ENCODE measurements at regions not wholly inside any gene's neighbourhood (a gene's known extent, or its start where the extent isn't known, plus 50 kb on each side); places are given as distances from the start of the nearest gene placed in this dataset.

DNA sequence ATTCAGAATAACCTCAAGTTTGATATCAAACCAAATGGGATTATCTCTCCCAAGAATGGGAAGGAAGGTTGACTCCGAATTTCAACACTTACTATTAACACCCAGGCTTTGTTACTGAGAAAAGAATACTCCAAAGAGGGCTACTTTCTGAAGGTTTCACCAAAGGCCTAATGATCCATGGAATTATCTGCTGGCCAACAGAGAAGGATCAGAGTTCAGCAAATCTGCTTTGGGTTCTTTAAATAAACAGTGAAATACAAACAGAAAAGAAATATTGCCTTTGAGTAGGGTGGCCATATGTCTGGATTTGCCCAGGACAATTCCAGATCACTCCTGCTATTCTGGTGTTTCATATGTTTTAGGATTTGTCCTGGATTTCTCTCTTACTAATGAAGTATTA lies 564.5 kb upstream of the PSMD7 start:
- Mint-ChIP-seq H3K4me3 (no peak overlapping the region), H3K27me3 (no peaks in the 10 kb centered on the region), H3K4me1 (peaks cover 5% of the 10 kb centered on the region), H3K27ac (no peak overlapping the region), H3K9me3 (peaks cover 9% of the 10 kb centered on the region), H3K36me3 (ENCODE audit: low read depth) (no peaks in the 10 kb centered on the region)
- no peak for ATAC-seq
- no peak for DNase-seq

DNA sequence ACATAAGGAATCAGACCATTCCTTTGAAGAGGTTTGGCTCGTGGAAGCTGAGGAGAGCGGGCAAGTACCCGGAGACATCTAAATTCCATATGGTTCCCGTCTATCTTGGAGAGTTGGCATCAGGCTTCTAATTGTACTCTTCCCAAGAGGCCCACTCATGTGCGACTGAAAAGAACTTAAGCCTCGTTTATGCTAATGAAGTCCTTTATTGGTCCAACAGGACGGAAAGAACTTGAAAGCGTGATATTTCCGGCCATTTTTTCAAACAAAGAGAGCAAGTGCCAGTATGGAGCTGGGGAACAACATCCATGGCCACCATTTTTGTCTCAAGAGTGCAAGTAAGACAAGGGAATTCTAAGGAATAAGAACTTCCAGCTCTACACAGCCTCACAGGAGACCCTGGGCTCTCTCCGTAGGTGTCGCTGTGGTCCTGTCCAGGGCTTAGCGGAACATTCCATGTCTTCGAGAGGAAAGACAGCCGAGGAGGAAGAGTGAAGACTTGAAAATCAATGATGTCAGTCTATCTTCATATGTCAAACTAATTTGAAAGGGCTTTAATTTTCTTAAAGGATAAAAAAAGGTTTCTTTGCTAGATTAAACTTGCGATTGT lies 566.0 kb upstream of the PSMD7 start:
- ATAC-seq (no peak), DNase-seq (no peak)
- H3K27ac Mint-ChIP-seq, result no peak overlapping the region
- peaks cover 4% of the 10 kb centered on the region for H3K4me1 Mint-ChIP-seq
- H3K9me3 Mint-ChIP-seq, result peaks cover 4% of the 10 kb centered on the region
- H3K4me3 Mint-ChIP-seq, result no peak overlapping the region
- no peaks in the 10 kb centered on the region for H3K27me3 Mint-ChIP-seq
- no peaks in the 10 kb centered on the region for H3K36me3 Mint-ChIP-seq (ENCODE audit: low read depth)

DNA sequence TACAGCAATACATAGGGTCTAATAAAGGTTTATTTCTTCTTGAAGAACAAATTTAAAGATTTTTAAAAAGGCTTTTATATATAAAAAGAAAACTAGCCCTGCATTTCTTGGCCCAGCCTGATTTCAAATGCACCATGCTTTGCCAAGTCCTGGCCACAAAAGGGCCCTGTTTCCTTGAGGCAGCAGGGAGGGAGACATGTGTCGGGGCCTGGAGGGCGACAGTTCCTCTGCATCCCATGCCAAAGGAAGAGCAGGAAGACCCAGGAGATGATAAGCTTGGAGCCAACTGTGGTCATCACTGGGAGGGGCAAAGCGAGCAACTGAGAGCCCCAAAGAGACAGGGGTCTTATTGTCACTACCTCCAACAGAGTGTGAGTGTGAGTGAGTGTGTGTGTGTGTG lies 571.5 kb upstream of the PSMD7 start:
- H3K9me3 Mint-ChIP-seq, result no peaks in the 10 kb centered on the region
- H3K27me3 Mint-ChIP-seq, result peaks cover 3% of the 10 kb centered on the region
- no peaks in the 10 kb centered on the region for H3K4me1 Mint-ChIP-seq
- ATAC-seq, result no peak
- no peak overlapping the region for H3K27ac Mint-ChIP-seq
- H3K36me3 Mint-ChIP-seq (ENCODE audit: low read depth), result no peaks in the 10 kb centered on the region
- no peak for DNase-seq
- no peak overlapping the region for H3K4me3 Mint-ChIP-seq

DNA sequence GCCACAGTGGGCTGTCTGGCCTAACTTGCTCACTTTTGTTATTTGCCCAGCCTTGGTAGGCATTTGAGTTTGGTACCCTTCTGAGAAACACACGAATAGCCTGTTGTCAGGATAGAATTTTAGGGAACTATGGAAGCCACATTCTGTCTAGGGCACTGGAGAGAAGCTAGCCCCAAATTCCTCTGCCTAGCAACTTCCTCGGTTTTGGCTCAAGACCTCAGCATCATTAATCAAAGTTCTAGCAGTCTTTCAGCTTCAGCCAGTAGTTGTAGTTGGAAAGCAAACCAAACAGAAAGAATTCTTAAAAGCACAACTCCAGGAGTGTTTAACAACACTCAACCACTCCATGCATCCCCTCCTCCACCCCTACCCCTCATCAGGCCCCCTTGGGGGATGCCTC lies 572.1 kb upstream of the PSMD7 start:
- DNase-seq (no peak), ATAC-seq (no peak)
- Mint-ChIP-seq H3K27ac (no peak overlapping the region), H3K36me3 (ENCODE audit: low read depth) (no peaks in the 10 kb centered on the region), H3K4me3 (no peak overlapping the region), H3K4me1 (no peaks in the 10 kb centered on the region), H3K9me3 (no peaks in the 10 kb centered on the region), H3K27me3 (peaks cover 3% of the 10 kb centered on the region)

DNA sequence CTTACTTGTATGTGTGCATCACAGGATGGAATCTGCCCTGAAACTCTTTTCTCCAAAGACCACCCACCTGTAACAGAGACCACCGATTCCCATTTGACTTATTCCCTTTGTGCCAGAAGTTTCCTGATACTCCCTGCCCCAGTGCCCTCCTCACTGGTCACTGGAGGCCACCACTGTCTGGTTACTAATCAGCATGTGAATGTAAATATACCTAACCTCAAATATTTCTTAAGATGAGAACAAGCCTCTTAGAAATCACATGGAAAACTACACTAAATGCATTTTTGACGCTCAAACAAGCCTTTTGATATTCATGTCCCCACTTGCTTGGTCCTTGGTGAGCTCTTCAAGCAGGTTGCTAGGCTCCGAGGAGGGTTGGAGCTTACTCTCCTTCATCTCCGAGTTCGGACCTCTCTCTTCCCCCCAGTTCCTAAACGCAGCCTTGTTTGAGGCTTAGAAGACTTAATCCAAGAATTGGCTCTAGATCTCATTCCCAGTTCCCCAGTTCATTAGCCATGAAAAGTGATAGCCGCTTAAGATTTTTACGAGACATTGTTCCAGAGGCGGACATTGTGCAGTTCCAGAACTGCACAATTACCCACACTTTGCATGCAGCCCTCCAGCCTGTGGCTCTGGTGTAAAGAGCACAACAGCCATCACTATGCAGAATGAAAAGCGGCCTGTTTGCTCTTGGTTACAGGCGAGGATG lies 579.2 kb upstream of the PSMD7 start:
- Mint-ChIP-seq H3K4me1 (no peaks in the 10 kb centered on the region), H3K27me3 (peaks cover 3% of the 10 kb centered on the region), H3K36me3 (ENCODE audit: low read depth) (no peaks in the 10 kb centered on the region), H3K27ac (no peak overlapping the region), H3K4me3 (no peak overlapping the region), H3K9me3 (no peaks in the 10 kb centered on the region)
- DNase-seq, result no peak
- no peak for ATAC-seq

DNA sequence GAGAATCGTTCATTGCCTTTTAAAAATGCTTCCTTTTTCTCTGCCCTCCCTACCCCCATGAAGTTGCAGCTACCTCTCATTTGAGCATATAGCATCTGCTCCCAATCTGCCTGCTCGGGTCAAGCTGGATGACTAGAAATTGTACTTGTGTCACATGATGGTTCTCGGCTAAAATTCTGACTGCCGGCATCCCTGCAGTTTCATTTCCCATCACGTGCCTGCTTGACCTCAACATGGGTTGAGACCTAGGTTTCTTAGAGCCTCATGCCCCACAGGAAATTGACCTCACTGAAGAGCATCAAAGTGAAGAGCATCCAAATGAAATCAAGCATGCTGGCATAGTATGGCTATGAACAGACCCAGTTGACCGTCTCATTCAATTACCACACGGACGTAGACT lies 581.6 kb upstream of the PSMD7 start:
- H3K36me3 Mint-ChIP-seq (ENCODE audit: low read depth), result no peaks in the 10 kb centered on the region
- ATAC-seq (no peak), DNase-seq (no peak)
- H3K27me3 Mint-ChIP-seq, result no peaks in the 10 kb centered on the region
- H3K9me3 Mint-ChIP-seq, result no peaks in the 10 kb centered on the region
- H3K27ac Mint-ChIP-seq, result no peak overlapping the region
- H3K4me3 Mint-ChIP-seq, result no peak overlapping the region
- no peaks in the 10 kb centered on the region for H3K4me1 Mint-ChIP-seq

DNA sequence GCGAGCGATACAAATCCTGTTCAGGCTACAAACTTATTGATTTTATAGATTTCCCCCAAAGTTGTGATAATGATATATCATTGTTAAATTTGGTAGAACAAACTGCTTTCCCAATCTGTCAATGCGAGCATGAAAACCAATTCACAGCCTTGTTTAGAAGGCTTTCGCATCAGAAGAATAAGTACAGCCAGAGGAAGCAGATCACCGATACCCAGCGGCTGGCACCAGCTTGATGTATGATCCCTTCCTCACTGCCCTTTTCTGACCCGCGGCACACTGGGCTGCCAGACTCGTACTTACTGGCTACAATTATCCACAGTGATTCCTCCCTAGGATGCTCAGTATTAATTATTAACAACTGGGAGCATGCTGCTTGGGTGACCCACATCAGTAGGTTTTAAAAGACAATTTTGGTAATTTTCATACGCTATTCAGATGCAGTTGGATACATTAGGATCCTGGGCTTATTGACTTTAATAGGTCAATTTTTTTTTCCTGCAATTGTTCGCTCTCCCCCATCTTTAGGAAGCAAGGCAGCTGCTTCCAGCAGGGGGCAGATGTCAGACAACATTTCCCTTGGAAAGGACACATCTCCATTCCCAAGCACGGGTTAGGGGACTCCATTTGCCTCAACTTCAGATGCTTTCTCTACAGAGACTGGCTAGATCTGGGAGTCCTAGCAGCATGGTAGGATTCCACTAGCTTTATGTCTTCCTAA lies 582.7 kb upstream of the PSMD7 start:
- DNase-seq (no peak), ATAC-seq (no peak)
- no peaks in the 10 kb centered on the region for H3K4me1 Mint-ChIP-seq
- H3K27me3 Mint-ChIP-seq, result no peaks in the 10 kb centered on the region
- no peaks in the 10 kb centered on the region for H3K36me3 Mint-ChIP-seq (ENCODE audit: low read depth)
- H3K27ac Mint-ChIP-seq, result no peak overlapping the region
- H3K4me3 Mint-ChIP-seq, result no peak overlapping the region
- peaks cover 2% of the 10 kb centered on the region for H3K9me3 Mint-ChIP-seq

DNA sequence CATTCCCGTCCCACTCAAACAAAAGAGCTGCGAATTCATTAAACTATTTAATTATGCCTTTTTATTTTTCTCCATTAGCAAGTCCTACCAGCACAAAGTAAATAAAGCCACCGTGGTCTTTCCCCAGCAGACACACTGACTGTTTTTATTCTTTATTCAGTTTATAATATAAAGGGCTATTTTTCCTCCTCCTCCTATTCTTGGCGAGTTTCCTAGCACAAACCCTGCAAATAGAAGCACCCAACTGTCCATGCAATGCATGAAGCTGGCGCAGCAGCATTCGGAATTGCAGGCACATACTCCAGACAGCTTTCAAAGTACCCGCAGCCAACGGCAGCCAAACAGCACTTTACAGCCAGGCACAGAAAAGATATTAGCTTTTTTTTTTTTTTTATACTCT lies 583.4 kb upstream of the PSMD7 start:
- H3K27me3 Mint-ChIP-seq, result no peaks in the 10 kb centered on the region
- no peak for ATAC-seq

DNA sequence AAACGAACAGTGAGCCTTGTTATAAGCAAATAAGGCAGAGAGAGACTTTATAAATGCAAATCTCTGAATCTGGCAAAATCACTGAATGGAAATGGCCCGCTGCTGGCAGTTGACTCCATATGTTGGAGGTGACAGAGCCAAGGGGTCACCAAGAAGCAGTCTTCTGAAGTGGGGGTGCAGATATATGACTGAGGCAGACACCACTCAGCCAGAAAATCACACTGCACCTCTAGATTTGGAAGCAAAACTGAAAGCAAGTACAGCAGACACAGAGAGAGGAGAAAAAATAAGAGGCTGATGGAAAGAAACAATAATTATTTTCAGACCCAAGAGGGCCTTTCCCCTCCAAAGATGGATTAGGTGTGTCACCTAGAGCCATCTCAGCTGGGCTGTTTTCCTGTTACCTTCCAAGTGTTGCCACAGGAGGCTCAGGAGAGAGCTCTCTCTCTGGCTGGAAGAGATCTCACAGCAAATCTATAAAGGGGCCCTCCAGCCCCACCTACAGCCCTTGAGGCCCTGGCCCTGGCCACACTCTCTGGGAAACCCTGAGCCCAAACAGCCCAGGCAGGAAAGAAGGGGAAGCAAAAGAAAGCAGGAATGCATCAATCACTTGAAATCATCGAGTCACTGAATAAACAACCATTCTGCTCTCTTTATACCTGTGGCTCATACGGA lies 585.1 kb upstream of the PSMD7 start:
- Mint-ChIP-seq H3K4me3 (no peak overlapping the region), H3K9me3 (peaks cover 4% of the 10 kb centered on the region), H3K4me1 (no peaks in the 10 kb centered on the region), H3K27me3 (peaks cover 3% of the 10 kb centered on the region), H3K36me3 (ENCODE audit: low read depth) (no peaks in the 10 kb centered on the region), H3K27ac (no peak overlapping the region)
- no peak for DNase-seq
- no peak for ATAC-seq

More for the DNA sequence above, 583.4 kb upstream of the PSMD7 start:
- H3K4me1 Mint-ChIP-seq, result no peaks in the 10 kb centered on the region
- H3K36me3 Mint-ChIP-seq (ENCODE audit: low read depth), result no peaks in the 10 kb centered on the region
- DNase-seq, result no peak
- no peak overlapping the region for H3K27ac Mint-ChIP-seq
- peaks cover 4% of the 10 kb centered on the region for H3K9me3 Mint-ChIP-seq
- H3K4me3 Mint-ChIP-seq, result no peak overlapping the region

DNA sequence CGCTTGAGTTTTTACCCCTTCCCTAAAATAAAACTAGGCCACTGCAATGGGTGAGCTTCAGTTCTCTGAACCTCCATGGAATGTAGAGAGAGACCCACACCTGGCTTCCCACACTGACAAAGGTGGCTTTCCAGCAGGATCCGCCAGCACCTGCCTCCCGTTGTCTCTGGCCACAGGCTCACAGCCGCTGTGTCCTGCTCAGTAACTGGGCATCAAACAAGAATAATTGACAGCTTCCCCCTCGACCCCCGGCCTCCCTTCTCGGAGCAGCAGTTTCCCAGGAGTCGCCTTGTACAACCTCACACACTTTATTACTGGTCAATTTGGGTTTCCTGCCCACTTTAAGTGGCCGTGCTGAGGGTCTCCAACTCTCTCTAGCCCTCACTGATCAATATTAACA lies 586.1 kb upstream of the PSMD7 start:
- ATAC-seq, result no peak
- Mint-ChIP-seq H3K9me3 (peaks cover 4% of the 10 kb centered on the region), H3K27me3 (peaks cover 5% of the 10 kb centered on the region), H3K27ac (no peak overlapping the region), H3K4me1 (no peaks in the 10 kb centered on the region), H3K4me3 (no peak overlapping the region), H3K36me3 (ENCODE audit: low read depth) (no peaks in the 10 kb centered on the region)
- DNase-seq, result no peak

DNA sequence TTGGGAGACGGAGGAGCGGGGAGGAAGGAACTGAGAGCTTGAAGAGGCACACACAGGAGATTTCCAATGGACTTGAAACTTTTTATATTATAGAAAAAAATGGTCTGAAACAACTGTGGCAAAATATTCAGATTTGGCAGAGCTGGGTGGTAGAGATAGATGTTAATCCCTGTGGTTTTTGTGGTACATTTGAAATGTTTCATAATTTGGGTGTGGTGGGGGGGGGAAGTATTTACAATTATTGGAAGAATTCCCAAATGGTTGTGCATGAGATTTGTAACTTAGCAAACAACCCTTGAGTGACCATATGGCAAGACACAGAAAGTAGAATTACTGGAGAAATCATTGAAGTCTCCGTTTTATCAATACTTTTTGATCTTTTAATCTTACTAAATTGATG lies 588.8 kb upstream of the PSMD7 start:
- no peak for DNase-seq
- no peak overlapping the region for H3K27ac Mint-ChIP-seq

DNA sequence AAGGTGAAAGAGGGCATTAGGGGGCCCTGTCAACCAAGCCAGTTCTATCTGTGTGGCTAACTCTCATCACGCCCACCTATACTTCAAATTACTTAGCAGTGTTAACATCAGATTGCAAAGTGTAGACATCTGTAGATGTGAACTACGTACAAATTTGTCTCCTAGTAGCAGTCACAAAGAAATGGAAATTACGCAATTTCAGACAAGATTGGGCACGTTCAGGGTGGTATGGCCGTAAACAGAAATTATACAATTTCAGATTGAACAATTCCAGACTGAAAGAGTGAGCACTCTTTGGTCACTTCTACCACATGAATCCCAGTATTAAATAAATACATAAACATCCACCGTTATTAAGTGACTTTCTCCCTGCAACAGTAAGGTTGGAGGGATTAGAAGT lies 592.7 kb upstream of the PSMD7 start:
- peaks cover 7% of the 10 kb centered on the region for H3K27me3 Mint-ChIP-seq
- no peaks in the 10 kb centered on the region for H3K4me1 Mint-ChIP-seq
- ATAC-seq, result no peak
- DNase-seq, result no peak
- no peak overlapping the region for H3K27ac Mint-ChIP-seq
- no peak overlapping the region for H3K4me3 Mint-ChIP-seq
- peaks cover 1% of the 10 kb centered on the region for H3K9me3 Mint-ChIP-seq
- H3K36me3 Mint-ChIP-seq (ENCODE audit: low read depth), result no peaks in the 10 kb centered on the region

More for the DNA sequence above, 588.8 kb upstream of the PSMD7 start:
- Mint-ChIP-seq H3K4me3 (no peak overlapping the region), H3K4me1 (no peaks in the 10 kb centered on the region), H3K36me3 (ENCODE audit: low read depth) (no peaks in the 10 kb centered on the region), H3K27me3 (peaks cover 5% of the 10 kb centered on the region), H3K9me3 (peaks cover 4% of the 10 kb centered on the region)
- ATAC-seq, result no peak

DNA sequence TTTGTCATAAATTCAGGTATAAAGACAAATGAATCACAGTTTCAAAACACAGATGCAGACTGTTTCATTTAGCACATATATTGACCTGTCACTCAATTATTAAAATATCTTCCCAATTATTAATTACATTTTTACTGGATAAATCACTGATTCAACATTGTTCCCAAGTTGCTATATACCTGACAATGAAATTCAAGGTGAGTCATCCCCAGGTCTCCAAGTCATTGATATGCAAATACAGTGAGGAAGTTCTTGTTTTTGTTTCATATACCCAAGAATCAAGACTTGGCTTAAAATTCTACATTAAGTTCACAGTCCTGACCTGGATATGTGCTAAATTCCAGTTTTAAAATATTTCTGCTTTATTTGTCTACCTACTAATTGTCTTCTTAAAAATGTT lies 599.3 kb upstream of the PSMD7 start:
- peaks cover 1% of the 10 kb centered on the region for H3K27me3 Mint-ChIP-seq
- no peaks in the 10 kb centered on the region for H3K9me3 Mint-ChIP-seq
- H3K4me3 Mint-ChIP-seq, result no peak overlapping the region
- no peak for ATAC-seq
- H3K27ac Mint-ChIP-seq, result no peak overlapping the region
- no peak for DNase-seq
- no peaks in the 10 kb centered on the region for H3K36me3 Mint-ChIP-seq (ENCODE audit: low read depth)
- no peaks in the 10 kb centered on the region for H3K4me1 Mint-ChIP-seq

DNA sequence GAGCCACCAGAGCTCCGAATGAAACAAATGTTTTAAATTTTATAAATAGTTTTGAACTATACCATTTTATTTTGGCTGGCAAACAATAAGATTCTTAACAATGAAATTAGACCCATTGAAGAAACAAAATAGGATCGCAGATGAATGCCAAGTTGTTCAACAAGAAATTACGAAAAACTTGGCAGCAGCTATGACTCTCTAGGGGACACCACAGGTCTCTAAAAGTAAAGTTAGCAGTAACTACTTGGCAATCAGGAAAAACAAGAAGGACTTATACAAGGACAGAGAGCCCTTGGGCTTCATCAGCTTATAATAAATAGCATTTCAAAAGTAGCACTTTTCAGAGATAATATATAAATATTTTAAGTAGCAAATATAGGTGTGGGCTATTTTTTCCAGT lies 603.8 kb upstream of the PSMD7 start:
- Mint-ChIP-seq H3K4me3 (no peak overlapping the region), H3K27me3 (no peaks in the 10 kb centered on the region), H3K36me3 (ENCODE audit: low read depth) (no peaks in the 10 kb centered on the region), H3K9me3 (no peaks in the 10 kb centered on the region), H3K4me1 (no peaks in the 10 kb centered on the region), H3K27ac (no peak overlapping the region)
- DNase-seq (no peak), ATAC-seq (no peak)

DNA sequence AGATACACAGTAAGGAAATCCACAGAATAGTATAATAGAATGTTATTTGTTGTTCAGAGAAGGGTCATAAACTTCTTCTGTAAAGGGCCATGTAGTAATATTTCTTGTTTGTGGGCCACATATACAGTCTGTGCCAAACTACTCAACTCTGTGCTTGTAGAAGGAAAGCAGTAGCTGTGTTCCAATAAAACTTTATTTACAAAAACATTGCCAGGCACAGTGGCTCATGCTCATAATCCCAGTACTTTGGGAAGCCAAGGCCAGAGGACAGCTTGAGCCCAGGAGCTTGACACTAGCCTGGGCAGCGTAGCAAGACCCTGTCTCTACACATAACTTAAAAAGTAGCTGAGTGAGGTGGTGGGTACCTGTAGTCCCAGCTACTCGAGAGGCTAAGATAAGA lies 612.8 kb upstream of the PSMD7 start:
- Mint-ChIP-seq H3K9me3 (peaks cover 5% of the 10 kb centered on the region), H3K27me3 (no peaks in the 10 kb centered on the region), H3K27ac (no peak overlapping the region), H3K36me3 (ENCODE audit: low read depth) (no peaks in the 10 kb centered on the region), H3K4me3 (no peak overlapping the region), H3K4me1 (no peaks in the 10 kb centered on the region)
- ATAC-seq (no peak), DNase-seq (no peak)
